PC-3 (cell line): ENCODE measurements at regions not wholly inside any gene's neighbourhood (a gene's known extent, or its start where the extent isn't known, plus 50 kb on each side); places are given as distances from the start of the nearest gene placed in this dataset.

Experiments
- EZH2 ChIP-seq: fragments of 300-600 bp; sonication (generic); IDR thresholded peaks from one replicate; pipeline ENCODE4 v1.6.1; 2017; ENCODE audit warnings: antibody characterized with exemption, mild to moderate bottlenecking, low read length; ENCODE audit not compliant: unreplicated experiment
- EZH2phosphoT487 ChIP-seq: fragments of 300-600 bp; sonication (generic); IDR thresholded peaks from 2 replicates; pipeline ENCODE4 v1.6.1; 2018; ENCODE audit warnings: mild to moderate bottlenecking, antibody characterized with exemption, low read length, borderline replicate concordance
- TF ChIP-seq, protein P1 (sequence below): fragments of 300-600 bp; sonication (generic); conservative IDR thresholded peaks from 2 replicates; pipeline ENCODE4 v1.5.1; 2017; ENCODE audit warnings: antibody characterized with exemption, low read depth, mild to moderate bottlenecking, low read length

DNA sequence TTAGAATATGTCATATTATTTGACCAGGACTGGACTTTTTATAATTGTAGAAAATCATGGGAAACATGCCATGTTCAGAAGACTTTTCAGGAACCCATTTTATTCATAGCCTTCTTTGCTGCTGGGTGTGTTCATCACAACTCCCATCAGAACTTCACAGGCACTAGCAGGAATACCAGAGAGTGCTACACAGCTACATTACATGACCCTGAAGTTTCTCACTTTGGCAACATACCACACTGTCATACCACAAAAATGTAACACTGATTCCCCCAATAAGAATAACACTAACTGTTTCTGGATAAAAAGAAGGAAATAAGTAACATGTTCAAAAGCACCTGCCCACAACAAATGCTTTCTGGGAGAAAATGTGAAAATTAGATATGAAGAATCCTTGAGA lies 405.4 kb downstream of the CDH2 start:
- TF ChIP-seq, protein P1, sequence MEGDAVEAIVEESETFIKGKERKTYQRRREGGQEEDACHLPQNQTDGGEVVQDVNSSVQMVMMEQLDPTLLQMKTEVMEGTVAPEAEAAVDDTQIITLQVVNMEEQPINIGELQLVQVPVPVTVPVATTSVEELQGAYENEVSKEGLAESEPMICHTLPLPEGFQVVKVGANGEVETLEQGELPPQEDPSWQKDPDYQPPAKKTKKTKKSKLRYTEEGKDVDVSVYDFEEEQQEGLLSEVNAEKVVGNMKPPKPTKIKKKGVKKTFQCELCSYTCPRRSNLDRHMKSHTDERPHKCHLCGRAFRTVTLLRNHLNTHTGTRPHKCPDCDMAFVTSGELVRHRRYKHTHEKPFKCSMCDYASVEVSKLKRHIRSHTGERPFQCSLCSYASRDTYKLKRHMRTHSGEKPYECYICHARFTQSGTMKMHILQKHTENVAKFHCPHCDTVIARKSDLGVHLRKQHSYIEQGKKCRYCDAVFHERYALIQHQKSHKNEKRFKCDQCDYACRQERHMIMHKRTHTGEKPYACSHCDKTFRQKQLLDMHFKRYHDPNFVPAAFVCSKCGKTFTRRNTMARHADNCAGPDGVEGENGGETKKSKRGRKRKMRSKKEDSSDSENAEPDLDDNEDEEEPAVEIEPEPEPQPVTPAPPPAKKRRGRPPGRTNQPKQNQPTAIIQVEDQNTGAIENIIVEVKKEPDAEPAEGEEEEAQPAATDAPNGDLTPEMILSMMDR, result no peak
- TF ChIP-seq EZH2 (no peak), EZH2phosphoT487 (no peak)
